G401 (cell line): ENCODE measurements at regions not wholly inside any gene's neighbourhood (a gene's known extent, or its start where the extent isn't known, plus 50 kb on each side); places are given as distances from the start of the nearest gene placed in this dataset.

Source experiments
- DNase-seq: peaks from one replicate; pipeline ENCODE4 v3.0.0-alpha.2; 2015; ENCODE audit warnings: low spot score
- in situ Hi-C: cut with HindIII; loops from 2 replicates; pipeline ENCODE4 v1.10.0; 2016; ENCODE audit warnings: low sequenced_read_pairs, mixed read lengths

- DNase-seq, result no peak
- in situ Hi-C loops, result no loop called here
These were observed 382.8 kb downstream of the BCL11B start for GRCh38 chr14:98888927-98889835.

DNA sequence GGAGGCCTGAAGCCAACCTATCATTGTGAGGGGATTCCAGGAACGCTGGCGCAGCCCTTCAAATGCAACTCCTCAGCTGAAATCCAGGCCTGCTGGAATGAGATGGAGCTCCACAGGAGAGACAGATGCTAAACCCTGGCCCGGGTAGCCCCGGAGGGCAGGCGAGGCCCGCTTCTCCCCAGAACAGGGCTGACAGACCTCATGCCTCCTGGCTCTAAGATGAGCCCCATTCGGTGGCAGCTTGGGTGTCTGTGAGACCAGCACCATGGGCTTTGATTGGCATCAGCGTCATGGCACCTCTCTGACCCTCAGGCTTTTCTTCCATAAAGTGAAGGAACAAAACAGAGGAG is 382.2 kb downstream of the BCL11B start:
- in situ Hi-C loops, result no loop called here
- no peak for DNase-seq

- in situ Hi-C loops, result no loop called here
These were observed 381.2 kb downstream of the BCL11B start for GRCh38 chr14:98890556-98891340.

DNA sequence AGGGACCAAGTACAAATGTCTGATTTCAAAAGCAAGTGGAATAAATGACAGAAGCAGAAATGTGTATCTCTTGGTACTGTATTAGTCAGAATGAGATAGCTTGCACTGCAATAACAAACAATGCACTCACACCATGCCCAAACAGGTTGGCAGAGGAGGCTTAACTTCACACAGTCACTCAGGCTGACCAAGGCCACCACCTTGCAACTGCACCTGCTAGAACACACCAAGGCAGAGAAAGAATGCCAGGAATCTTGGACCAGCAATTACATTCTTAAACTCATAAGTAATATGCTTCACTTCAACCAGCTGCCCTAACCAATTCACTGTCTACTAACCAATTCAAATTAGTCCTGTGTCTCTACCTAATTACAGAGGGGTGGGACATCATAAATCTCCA is 378.3 kb downstream of the BCL11B start:
- no peak for DNase-seq
- in situ Hi-C loops, result no loop called here

More at GRCh38 chr14:98890556-98891340, 381.2 kb downstream of the BCL11B start:
- DNase-seq, result no peak

DNA sequence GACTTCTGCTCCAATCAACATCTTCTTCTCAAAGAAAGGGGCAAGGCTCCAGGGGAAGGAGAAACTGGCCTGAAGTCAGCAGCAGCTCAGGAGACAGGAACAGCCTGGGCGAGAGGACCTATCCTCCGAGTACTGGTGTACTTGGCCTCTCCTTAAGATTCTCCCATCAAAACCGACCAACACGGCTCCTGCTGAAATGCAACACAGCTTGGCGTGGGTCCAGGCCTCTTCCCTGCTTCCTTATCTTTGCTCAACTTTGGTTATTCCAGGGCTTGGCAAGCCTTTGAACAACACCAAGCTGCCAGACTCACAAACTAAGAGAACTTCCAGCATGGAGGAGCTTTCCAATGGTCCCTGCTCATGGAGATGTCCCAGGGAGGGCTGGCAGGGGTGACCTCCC is 377.4 kb downstream of the BCL11B start:
- DNase-seq, result no peak
- in situ Hi-C loops, result no loop called here

- in situ Hi-C loops, result no loop called here
- DNase-seq, result no peak
These were observed 375.5 kb downstream of the BCL11B start for GRCh38 chr14:98896449-98896848.

DNA sequence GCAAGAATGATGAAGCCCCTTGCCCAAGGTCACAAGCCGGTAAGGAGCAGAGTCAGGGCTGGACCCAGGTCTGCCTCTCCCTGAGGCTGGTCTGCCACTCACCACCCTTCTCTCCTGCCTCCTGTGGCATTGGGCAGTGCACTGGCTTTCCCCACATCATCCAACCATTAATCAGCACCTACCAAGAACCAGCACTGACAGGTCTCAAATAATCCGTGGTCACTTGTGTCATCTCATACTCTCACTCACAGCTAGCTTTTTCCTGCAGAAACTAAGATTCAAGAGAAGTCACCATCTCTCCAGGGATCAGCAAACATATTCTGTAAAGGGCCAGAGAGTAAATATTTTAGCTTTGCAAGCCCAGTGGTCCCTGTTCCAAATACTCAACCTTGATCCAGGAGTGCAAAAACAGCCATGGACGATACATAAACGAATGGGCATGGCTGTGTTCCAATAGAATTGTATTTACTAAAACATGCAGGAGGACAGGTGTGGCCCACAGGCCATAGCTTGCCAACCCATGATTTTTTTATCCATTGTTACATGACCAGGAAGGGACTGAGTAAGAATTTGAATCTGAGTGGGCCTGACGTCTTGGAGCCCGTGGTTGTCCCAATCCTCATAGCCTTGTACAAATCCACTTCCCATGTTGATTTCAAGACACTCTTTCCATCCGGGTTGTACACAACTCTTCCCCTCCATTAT is 374.2 kb downstream of the BCL11B start:
- no peak for DNase-seq
- in situ Hi-C loops, result no loop called here

DNA sequence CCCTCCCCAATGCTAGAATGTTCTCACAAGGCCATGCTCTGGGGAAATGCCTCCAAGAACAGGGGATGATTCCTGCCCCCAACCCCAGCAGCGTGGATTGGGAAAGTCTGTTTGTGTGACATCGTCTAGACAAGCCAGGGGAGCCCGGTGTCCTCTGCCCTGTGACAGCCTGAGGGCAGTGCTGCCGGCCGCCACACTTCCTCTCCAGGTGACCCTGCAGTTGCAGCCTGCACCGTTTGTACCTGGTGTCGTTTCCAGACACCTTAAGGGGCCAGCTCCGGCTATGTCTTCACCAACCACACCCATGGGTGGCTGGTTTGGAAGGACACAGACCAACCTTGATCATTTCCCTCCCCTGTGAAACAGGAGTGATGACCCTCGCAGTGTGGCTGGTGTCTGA is 372.6 kb downstream of the BCL11B start:
- in situ Hi-C loops, result no loop called here
- DNase-seq, result no peak

- in situ Hi-C loops, result no loop called here
- no peak for DNase-seq
These were observed 371.8 kb downstream of the BCL11B start for GRCh38 chr14:98900236-98900635.

DNA sequence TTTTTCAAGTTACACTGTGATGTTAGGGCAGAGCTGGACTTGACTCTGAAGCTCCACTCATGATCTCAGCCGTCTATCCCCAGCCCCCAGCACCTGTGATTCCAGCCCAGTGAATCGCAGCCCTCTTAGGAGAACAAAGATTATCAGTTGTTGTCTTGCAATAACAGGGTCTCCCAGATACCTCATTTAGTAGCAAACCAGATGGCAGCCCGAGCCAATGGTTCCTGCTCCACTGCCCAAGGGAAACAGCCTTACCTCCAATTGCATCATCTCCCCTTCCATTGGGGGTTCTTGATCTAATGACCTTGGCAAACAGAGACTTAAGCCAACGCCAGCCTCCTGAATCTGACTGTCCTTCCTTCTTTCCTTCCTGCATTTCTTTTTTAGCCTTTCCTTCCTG is 371.2 kb downstream of the BCL11B start:
- no peak for DNase-seq
- in situ Hi-C loops, result no loop called here

DNA sequence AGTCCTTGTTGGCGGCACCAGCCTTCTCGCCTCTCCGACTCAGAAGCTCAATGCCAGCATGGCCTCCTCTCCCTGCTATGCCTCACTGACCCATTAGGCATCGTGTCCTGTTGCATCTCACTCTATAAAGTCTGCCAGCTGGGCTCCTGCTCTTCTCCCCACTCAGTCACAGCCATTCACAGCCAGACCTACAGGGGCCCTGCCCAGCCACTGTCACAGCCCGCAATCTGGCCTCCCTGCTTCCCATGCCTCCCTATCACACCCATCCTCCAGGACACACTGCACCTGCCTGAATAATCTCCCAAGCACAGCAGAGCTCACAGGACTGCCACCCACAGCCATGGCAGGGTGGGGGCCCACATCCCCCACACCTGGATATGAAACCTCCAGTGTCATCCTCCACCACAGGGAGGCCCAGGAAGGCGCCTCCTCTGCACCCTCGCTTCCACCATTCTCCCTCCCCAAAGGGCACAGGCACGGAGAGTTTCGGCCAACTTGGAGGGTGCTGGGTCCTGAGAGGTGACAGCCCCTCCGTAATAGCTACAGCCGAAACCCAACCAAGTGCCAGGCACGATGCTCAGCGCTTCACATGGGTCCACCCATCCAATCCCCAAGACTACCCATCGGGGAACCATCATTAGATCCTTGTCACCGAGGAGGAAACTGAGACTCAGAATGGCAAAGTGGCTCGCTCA is 370.3 kb downstream of the BCL11B start:
- DNase-seq, result no peak
- in situ Hi-C loops, result no loop called here

DNA sequence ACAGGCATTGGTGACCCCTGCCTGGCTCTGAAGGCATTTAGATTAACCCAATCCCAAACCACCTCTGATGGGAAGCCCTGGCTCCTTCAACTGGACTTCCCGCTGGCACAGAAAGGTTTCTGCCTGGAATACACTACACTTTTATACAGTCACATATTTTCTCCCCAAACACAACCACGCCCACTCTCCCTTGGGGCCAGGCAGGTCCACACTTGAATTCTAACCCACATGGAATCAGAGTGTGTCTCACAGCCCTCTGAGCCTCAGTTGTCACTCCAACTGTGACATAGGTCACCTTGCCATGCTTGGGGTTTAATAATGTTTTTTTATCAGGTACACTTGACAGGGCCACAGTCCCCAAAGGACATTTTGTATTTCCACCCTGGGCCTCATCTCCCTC is 368.6 kb downstream of the BCL11B start:
- in situ Hi-C loops, result no loop called here
- DNase-seq, result no peak

- no peak for DNase-seq
- in situ Hi-C loops, result no loop called here
These were observed 367.3 kb downstream of the BCL11B start for GRCh38 chr14:98904677-98905076.

DNA sequence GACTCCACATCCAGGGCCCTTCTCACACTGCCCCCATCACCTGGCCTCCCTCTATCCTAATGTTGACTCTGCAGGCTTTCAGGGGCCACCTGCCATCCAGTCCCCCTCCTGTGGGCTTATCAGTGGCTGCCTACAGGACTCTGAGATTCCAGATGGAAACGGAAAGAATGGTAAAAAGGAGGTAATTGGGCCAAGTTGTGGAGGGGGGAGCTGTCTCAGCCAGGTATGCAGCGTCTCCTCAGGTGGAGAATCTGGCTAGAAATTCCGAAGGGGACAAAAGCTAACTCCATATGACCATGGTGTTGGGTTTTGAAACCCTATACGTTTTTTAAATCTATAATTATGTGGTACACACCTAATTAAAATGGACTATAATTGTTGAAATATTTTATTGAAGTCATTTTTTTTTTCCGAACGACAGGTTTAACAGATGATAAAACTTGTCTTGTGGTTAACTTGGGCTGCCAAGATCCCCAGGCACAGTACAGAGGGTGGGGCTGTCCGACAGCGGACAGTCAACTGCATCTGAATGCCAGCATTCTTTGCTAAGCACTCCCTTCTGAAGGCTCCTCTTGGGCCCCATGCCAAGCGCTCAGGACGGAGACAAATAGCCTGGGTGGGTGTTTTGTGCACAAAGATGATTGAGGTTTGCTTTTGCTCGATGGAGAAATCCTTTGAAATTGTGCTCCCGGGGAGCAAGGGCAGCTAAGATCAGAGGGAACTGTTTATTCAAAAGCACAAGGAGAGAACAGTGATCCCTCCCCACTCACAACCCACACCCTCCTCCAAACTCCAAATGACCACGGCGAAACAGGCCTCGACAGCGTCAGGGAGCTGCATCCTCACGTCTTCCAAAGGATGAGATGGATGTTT is 365.6 kb downstream of the BCL11B start:
- peak; percentile 1 for DNase-seq
- in situ Hi-C loops, result no loop called here

DNA sequence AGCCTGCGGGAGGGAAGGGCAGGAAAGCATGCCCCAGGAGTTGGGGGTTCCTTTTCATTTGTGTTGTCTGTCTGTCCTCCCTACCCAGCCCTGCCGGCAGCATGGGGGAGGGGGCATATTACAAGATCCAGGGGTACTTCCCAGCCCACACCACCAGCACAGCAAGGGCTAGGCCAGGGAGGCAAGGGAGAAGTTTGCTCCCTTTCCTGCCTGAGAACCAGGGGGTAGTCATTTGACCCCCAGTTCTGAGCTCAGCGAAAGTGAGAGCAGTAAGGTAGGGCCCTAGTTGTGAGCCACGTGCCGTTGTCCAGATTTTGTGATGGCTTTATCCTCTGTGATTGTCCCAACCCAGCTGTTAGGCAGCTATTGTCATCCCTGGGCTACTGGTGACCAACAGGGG is 364.7 kb downstream of the BCL11B start:
- in situ Hi-C loops, result no loop called here
- DNase-seq, result no peak

- no peak for DNase-seq
- in situ Hi-C loops, result no loop called here
These were observed 363.9 kb downstream of the BCL11B start for GRCh38 chr14:98908050-98908449.

DNA sequence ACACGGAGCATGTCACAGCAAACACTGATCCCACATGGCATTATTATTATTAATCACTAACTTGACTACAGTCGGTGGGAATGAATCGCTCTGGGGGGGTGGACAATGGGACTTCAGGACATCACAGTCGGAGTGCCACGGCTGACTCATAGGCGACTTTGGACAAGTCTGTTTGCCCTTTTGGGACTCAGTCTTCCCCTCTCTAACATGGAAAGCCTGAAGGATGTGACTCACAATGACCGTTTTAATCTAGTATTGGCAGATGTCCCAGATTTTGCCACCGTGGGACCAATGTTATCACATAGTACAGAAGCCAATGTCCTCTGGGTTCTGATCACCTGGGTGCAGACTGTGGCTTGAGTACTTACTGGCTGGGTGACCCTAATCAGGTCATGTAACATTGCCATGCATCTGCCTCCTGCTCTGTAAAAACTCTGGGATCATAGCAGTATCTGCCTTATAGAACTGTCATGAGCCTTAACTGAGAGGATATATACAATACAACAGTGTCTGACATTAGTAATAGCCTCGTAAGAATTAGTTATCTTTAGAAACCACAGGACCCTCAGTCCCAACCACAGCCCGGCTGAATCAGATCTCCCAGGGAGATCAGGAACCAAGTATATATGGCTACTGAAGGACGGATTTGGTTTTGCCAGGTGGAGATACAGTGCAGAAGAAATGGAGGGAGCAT is 362.6 kb downstream of the BCL11B start:
- DNase-seq, result no peak
- in situ Hi-C loops, result no loop called here

- in situ Hi-C loops, result no loop called here
- DNase-seq, result no peak
These were observed 361.9 kb downstream of the BCL11B start for GRCh38 chr14:98910061-98910460.
